ENCODE measurements at regions not wholly inside any gene's neighbourhood (a gene's known extent, or its start where the extent isn't known, plus 50 kb on each side); places are given as distances from the start of the nearest gene placed in this dataset.

- TF ChIP-seq CTCF (IDR thresholded peaks at IDR 0.05) (no peak), POLR2A (IDR thresholded peaks at IDR 0.05) (no peak)
Measured at GRCh38 chr10:38228394-38228793, 134.3 kb downstream of the ZNF37A start.

All from thyroid gland (tissue), 4 donors.